HG02884 (cell line): ENCODE measurements at regions not wholly inside any gene's neighbourhood (a gene's known extent, or its start where the extent isn't known, plus 50 kb on each side); places are given as distances from the start of the nearest gene placed in this dataset.
"Not testable (repeated sequence)": the region's sequence is repeated elsewhere in the genome, so short reads cannot be mapped to it uniquely, and the experiment has no call there.

Experiments used
- ATAC-seq: cut with Tn5 transposase; IDR thresholded peaks from one replicate; pipeline ENCODE4 v1.9.1; 2021; ENCODE audit warnings: mild to moderate bottlenecking, moderate library complexity; ENCODE audit not compliant: unreplicated experiment

DNA sequence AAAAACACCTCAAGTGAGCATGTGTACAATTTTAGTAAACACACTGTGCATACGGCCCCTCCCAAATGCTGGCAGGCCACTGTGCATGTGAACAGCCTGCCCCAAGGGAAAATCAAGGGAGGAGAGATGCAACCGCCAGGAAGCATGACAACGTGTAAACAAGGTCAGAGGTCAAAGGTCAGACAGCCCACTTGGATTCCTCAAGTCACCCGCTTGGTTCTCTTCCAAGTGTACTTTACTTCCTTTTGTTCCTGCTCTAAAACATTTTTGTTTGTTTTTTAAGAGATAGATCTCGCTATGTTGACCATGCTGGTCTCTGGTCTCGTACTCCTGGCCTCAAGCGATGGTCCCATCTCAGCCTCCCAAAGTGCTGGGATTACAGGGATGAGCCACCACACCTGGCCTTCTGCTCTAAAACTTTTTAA, 126.7 kb upstream of the SHB start:
- no peak for ATAC-seq

DNA sequence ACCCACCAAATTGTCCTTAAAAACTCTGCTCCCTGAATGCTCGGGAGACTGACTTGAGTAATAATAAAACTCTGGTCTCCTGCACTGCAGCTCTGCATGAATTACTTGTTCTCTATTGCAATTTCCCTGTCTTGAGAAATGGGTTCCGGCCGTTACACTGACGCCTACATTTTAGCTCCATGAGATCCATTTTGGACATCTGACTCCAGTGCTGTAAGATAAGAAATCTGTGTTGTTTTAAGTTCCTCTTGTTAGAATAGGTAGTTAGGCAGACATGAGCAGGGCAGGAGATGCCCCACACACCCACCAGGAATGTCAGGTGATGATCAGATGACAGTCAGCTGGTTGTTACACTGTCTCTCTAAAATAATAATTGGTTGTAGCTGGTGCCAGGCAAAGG, 125.8 kb upstream of the SHB start:
- ATAC-seq, result no peak

DNA sequence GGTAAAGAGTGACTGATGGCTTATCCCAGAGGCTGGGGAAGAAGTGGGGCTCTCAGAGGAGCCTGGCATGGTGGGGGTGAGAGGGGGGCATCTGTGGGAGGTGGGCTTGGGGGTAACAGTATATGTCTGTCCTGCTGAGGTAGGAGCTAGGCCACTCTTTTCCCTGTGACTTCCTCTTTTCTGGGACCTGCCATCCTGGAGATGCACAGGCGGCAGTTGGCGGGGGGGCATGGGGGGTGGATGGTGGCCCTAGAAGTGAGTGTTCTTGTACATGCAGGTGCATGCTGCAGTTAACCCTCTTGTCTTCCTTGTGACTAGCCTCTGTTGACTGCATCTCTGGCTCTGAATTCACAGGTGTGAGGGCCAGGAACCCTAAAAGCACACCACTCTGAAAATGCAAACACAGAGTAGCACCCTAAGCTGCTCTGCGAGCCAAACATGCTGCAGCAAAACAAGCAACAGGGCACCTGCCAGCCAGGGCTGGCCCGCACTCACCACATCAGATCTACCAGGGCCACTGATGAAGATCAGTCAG, 123.8 kb upstream of the SHB start:
- no peak for ATAC-seq

DNA sequence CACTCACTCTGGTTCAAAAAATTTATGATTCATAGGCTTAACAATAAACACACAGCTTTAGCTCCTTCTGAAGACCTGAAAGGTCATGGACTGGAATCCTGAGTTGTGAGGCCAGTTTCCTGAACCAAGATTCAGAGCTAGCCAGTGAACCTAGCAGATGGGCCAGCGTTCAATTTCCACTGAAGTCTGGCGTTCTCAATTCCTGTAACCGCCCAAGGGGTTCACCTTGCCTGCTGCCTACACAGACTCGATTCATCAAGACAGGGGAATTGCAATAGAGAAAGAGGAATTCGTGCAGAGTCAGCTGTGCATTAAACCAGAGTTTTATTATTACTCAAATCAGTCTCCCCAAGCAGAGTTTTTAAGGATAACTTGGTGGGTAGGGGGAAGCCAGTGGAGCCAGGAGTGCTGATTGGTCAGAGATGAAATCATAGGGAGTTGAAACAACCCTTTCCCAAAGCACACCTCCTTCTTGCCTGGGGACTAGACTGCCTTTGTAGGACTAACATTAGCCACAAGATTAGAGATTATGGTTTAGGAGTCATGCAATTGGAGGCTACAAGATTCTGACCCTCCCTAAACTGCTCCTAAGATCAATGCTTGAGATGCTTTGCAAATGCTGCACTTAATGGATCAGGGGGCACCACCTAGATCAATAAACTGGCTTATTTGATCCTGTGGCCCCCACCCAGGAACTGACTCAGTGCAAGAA, 117.5 kb upstream of the SHB start:
- no peak for ATAC-seq

DNA sequence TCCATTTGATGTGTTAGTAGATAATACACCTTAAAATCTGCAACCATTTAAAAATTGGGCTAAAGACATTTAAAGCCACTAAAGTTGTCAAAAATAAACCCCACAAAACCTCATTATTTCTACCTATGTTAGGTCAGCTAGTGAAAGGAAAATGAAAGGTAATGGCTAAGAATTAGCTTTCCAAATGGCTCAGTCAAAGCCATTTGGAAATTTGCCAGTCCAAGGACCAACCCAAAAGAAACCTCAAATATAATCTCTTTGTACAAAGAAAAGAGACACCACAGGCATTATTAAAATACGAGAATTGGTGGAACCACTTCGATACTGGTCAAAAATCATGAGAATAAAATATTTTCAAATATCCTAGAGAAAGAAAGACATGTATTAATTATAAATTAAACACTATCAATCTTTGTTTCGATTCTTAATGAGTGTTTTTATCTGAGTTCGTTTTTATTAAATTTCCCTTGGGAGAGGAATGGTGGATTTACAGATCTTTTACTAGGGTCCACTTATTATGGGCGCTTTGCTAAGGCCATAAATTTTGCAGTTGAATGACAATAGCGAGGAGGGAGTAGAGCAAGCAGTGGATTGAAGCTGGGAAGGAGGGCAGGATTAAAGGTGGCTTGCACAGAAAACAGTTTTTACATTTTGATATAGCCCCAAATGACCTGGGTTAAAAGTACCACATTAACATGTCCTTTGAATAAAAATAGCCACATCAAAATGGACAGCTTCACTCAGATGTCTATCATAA, 116.8 kb upstream of the SHB start:
- no peak for ATAC-seq

DNA sequence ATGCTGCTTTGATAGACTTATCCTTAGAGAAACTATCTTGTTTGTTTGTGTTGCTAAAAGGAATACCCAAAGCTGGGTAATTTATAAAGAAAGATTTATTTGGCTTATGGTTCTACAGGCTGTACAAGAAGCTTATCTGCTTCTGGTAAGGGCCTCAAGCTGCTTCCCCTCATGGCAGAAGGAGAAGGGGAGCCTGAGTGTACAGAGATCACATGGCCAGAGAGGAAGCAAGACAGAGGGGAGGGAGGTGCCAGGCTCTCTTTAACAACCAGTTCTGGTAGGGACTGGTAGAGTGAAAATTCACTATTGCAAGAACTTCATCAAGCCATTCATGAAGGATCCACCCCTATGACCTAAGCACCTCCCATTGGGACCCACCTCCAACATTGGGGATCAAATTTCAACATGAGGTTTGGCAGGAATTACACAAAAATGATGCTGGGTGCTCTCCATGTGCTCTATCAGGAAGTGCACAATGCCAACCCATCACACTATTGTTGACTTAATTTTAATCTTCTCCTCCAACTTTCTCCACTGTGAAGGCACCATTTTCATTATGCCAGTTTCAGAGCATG, 115.1 kb upstream of the SHB start:
- no peak for ATAC-seq

DNA sequence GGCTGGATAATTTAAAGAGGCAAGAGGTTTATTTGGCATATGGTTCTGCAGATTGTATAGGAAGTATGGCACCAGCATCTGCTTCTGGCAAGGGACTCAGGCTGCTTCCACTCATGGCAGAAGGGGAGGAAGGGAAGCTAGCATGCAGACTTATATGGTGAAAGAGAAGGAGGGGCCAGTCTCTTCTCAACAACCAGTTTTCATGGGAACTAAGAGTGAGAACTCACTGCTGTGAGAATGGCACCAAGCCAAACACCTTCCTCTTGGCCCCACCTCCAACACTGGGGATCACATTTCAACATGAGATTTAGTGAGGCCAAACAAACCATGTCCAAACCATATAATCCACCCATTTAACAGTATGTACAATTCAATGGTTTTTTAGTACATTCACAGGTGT, 113.3 kb upstream of the SHB start:
- ATAC-seq, result no peak

DNA sequence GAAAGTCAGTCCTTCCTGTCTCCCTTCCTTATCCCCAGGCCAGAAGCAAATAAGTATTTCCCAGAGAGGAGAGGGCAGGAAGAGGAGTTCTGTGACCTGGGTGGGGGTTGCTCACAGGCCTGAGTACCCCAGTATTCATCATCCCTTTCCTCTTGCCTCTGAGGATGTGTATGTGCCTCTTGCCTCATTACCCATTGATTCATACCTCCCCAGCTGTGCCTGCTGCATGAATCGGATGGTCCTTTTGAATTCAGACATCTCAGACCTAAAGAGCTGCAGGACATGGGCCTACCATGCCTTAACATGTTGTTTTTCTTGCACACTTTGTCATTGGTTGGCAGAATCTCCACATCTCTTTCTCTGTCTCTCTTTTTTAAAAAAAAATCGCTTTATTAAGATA, 112.8 kb upstream of the SHB start:
- no peak for ATAC-seq

DNA sequence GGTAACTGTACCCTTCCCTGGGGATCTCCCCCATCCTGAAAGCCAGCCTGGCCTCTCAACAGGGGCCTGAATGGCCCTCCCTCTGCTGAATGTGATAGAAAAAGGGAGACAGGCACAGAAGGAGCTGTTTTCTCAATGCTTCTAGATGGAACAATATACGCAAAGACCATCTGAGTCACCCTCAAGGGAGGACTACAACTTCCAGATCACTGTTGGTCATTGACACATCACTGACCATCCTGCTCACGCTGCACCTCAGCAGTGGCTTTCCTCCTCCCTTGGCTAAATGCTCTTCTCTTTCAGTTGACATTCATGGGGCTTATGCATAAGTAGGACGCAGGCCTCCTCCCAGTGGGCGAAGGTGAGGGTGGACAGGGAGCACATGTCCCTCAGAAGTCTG, 112.2 kb upstream of the SHB start:
- no peak for ATAC-seq

DNA sequence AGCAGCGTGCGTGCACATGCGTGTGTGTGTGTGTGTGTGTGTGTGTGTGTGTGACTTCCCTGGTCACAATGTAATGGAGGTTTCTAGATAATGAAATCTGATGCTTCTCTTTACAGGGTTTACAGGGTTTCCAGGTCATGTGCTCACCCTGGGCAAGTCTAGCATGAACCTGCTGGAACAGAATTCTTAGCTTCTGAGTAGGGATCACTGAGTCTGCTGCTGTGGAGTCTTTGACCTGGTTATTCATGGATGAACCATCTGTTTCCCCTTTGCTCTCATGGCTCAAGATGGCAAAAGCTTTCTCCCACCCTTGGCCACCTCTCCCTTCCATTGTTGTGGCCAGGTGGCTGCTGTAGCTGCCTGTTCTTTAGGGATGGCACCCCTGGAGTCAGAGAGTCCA, 111.6 kb upstream of the SHB start:
- ATAC-seq, result no peak

DNA sequence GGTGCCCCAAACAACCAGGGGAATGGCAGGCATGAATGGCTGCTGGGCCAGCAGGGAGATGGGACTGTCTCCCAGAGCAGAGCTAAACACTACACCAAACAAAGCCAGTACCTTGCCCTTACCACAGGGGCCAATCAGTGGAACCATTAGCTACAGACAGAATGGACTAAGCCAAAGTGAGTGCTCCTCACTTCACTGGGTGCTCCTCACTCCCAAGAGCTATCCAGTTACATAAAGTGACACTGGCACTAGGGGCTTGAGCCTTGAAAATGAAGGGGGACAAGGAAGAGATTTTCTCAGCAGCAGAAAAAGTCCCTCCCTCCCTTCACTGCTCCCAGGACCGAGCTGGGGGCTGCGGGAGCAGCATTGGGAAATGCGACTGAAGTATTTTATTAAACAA, 110.9 kb upstream of the SHB start:
- no peak for ATAC-seq

DNA sequence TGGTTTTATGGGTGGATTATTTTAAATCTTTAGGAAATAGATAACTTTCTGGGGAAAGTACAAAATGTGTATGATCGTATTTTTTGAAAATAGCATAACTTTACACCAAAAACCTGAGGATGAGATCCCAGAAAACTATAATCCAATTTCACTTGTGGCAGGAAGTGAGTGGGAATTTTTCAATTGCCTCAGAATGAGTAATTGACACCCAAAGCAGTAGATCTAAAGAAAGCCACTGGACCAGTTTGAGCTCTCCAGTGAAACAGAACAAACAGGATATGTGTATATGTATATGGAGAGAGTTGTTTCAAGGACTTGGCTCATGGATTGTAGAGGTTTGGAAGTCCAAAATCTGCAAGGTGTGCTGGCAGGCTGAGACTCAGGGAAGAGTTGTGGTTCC, 109.2 kb upstream of the SHB start:
- no peak for ATAC-seq

DNA sequence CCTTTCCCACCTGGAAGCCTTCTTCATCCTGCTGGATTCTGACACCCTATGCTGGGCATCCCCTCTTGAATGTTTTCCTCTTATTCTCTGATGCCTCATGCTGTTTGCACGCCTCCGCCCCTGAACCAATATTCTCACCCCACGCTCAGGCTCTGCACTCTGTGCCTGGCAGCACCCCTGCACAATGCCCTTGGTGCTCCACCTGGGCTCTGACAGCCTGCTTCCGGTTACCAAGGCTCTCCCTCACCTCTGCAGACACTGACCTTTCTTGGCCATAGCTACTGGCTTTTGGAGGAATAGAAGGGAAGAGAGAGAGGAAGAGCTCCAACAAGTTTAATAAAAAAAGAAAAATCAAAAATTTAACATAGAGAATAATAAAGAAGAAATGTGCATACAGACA, 108.7 kb upstream of the SHB start:
- no peak for ATAC-seq

DNA sequence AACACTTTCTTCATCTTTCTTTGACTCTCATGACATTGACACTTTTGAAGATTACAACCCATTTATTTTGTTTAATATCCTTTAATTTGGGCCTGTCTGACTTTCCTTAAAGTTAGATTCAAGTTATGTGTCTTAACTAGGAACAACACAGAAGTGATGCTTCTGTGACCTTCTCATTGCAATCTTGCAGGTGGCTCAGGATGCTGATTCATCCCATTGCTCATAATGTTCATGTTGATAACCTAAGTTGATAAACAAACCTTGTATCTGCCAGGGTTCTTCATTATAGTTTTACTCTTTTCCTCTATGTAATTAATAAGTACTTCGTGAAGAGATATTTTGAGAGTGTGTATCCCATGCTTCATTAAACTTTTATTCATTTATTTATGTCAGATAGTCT, 107.2 kb upstream of the SHB start:
- ATAC-seq, result no peak

DNA sequence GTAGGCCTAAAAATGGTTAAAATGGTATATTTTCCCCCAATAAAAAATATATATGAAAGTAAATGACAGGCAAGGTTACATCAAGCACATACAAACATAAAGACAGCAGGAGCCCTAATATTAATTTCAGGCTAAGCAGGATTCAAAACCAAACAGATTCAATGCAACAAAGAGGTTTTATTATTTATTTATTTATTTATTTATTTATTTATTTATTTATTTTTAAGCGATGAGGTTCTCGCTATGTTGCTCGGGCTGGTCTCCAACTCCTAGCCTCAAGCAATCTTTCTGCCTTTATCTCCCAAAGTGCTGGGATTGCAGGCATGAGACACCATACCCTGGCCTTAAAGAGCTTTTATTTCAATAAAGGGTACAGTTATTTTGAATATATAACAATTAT, 106.4 kb upstream of the SHB start:
- no peak for ATAC-seq

DNA sequence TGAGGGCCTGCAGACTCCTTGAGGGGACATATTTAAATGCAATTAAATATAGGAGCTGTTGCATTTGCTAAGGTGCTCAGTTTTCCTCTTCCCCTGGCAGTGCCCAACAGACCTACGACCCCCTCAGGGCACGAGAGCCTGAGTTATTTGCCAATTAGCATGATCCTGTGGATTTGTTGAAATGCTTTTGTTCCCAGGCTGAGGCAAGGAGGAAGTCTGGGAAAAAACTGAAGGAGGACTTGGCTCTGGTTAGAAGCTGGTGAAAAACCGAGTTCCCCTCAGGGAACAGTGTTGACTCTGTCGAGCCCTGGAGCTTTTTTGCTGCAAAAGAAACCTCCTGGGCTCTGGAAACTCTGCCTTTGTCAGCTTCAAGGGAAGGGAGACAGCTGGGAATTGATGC, 103.6 kb upstream of the SHB start:
- ATAC-seq, result no peak

DNA sequence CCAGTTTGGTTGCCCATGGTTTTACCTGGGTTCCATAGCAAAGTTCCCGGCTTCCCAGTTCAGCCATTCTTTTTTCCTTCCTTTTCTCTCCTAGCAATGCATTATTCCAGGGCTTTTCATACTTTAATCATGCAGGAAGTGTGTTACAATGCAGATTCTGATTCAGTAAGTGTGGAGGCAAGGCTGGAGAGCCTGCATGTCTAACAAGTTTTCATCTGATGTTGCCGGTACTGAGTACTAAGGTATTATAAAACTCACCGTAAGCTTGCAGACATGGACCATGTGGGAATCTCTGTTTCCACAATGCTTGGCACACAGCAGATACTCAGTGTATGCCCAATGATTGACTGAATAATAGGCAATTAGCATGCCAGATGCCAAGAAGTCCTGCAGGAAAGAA, 102.9 kb upstream of the SHB start:
- no peak for ATAC-seq

DNA sequence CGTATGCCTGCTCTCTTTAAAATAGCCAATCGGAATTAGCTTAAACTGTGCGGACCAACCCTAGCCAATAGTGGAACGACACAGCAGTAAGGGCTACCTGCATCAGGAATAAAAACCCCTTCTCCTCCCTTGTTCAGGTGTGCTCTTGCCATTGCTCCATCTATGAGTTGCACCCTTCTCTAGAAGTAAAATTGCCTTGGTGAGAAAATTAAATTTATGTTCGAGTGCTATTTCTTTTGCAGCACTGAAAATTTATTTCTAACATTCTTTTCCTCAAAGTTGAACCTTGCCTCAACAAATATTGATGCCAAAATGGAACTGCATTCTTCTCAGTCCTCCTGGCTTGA, 102.5 kb upstream of the SHB start:
- ATAC-seq, result no peak

DNA sequence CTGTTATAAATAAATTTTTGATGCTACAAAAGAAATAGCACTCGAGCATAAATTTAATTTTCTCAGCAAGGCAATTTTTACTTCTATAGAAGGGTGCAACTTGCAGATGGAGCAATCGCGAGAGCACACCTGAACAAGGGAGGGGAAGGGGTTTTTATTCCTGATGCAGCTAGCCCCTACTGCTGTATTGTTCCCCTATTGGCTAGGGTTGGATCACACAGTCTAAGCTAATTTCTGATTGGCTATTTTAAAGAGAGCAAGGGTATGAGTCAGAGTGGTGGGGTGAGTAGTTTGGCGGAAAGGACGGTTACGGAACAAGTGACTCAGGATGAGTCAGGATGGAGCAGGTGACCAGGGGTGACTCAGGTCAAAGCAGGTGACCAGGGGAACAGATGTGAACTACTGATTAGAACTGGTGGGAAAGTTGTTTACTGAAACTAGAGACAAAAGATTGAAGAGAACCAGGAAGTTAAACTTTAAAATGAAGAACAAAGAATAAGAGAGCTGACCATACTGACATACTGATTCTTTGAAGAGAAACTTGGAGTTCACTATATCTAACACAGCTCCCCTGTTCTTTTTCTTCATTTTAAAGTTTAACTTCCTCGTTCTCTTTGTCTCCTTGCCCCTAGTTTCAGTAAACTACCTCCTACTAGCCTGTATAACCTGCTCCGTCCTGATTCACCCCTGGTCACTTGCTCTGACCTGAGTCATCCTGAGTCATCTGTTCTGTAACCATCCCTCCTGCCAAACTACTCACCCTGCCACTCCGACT, 101.9 kb upstream of the SHB start:
- ATAC-seq, result not testable (repeated sequence)

DNA sequence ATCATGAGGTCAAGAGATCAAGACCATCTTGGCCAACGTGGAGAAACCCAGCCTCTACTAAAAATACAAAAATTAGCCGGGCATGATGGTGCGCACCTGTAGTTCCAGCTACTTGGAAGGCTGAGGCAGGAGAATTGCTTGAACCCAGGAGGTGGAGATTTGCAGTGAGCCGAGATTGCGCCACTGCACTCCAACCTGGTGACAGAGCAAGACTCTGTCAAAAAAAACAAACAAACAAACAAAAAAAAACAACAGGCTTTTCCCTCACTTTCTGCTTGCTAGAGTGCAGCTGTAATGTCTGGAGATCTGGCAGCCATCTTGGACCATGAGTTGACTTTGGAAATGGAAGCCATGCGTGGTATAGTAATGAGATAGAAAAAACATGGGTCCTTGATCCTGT, 101.1 kb upstream of the SHB start:
- not testable (repeated sequence) for ATAC-seq

DNA sequence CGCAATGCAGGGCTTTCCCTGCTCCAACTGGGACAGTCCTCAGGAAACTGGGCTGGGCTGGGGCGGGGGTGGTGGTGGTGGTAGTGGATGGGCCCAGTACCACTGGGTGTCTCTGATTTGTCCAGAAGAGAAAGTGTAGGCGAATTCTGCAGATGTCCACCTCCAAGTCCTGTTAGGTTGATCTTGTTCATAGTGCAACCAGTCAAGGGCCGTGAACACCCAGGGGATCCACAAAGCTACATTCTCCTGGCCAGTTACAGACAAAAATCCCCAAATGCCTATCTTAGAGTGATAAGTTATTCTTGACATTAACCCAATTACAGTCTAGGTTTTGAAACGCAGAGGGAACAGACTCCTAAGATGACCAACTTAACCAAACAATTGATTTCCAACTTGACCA, 97.5 kb upstream of the SHB start:
- no peak for ATAC-seq
